HepG2 (cell line): ENCODE measurements at regions not wholly inside any gene's neighbourhood (a gene's known extent, or its start where the extent isn't known, plus 50 kb on each side); places are given as distances from the start of the nearest gene placed in this dataset.

ENCODE experiments used
- ATAC-seq: fragments of 200-7000 bp; cut with Tn5 transposase; 3 replicates; pipeline ENCODE4 v1.9.1; 2020; ENCODE audit warnings: mild to moderate bottlenecking, moderate library complexity
- BruUV-seq: library from RNA; stranded (reverse); fragments of 400-500 nt; replicated peaks from 2 replicates; lab custom pipeline; 2021; lab: Mats Ljungman, UMichigan
- CTCF ChIA-PET: fragments of 300-600 bp; formaldehyde crosslinking; extraction: SDS; loops from one replicate; lab custom pipeline; 2021; ENCODE audit warnings: low total read pairs, inconsistent platforms, low intra/inter-chr PET ratio; lab: Yijun Ruan, JAX
- POLR2A ChIA-PET: fragments of 350-600 bp; sonication (Branson Sonifier 250); formaldehyde crosslinking; loops from one replicate; lab custom pipeline; 2020; ENCODE audit warnings: antibody characterized with exemption, inconsistent platforms; lab: Yijun Ruan, JAX
- DNase-seq: peaks from one replicate; pipeline ENCODE4 v3.0.0-alpha.2; 2015; ENCODE audit warnings: low spot score
- FAIRE-seq: peaks from 3 replicates; lab custom pipeline; 2011; peaks lifted over from hg19 to GRCh38; lab: Jason Lieb, UNC
- H2AFZ ChIP-seq: one replicate; pipeline ENCODE4 v1.6.1; 2011; ENCODE audit warnings: low read length, inconsistent platforms
- H3K27ac ChIP-seq: fragments of 300-600 bp; 3 replicates; pipeline ENCODE4 v1.8.0; 2011; ENCODE audit warnings: mixed run types, mild to moderate bottlenecking, mixed read lengths, low read length, inconsistent platforms; ENCODE audit not compliant: insufficient read depth; ENCODE audit errors: extremely low read length
- H3K27me3 ChIP-seq, 2 experiments: fragments of 200-600 bp in 1 of 2; 2 replicates in 1 of 2; 3 replicates in 1 of 2; pipeline versions ENCODE4 v1.6.0 to v1.8.0; 2011; ENCODE audit warnings: low read length in 2 of 2, mild to moderate bottlenecking in 2 of 2, moderate library complexity in 2 of 2, inconsistent platforms in 1 of 2; ENCODE audit not compliant: insufficient read depth in 2 of 2, control insufficient read depth in 1 of 2
- H3K36me3 ChIP-seq, 2 experiments: fragments of 200-600 bp in 1 of 2; replicated peaks in 1 of 2; 2 replicates in 1 of 2; 3 replicates in 1 of 2; pipeline versions ENCODE4 v1.5.1 to v1.8.0; 2011; ENCODE audit warnings: low read length in 2 of 2, inconsistent platforms in 1 of 2; ENCODE audit not compliant: insufficient read depth in 2 of 2, control insufficient read depth in 1 of 2
- H3K4me1 ChIP-seq: 2 replicates; pipeline ENCODE4 v1.5.1; 2012; ENCODE audit warnings: low read length, inconsistent platforms; ENCODE audit not compliant: insufficient read depth
- H3K4me2 ChIP-seq: 2 replicates; pipeline ENCODE4 v1.6.0; 2011; ENCODE audit warnings: low read depth, low read length, inconsistent platforms
- H3K4me3 ChIP-seq, 3 experiments: fragments of 200-600 bp in 1 of 3; sonication (generic), shearing (Covaris generic) in 1 of 3; replicated peaks in 1 of 3; 2 replicates each; pipeline ENCODE4 v1.5.1; 2011 to 2016; ENCODE audit warnings: low read length in 3 of 3, inconsistent platforms in 2 of 3, low read depth in 2 of 3, mild to moderate bottlenecking in 2 of 3, control low read depth in 1 of 3, mixed read lengths in 1 of 3; ENCODE audit not compliant: insufficient read depth in 1 of 3
- H3K79me2 ChIP-seq: one replicate; pipeline ENCODE4 v1.6.1; 2011; ENCODE audit warnings: low read length, inconsistent platforms; ENCODE audit not compliant: insufficient read depth
- H3K9ac ChIP-seq: 2 replicates; pipeline ENCODE4 v1.6.0; 2011; ENCODE audit warnings: mild to moderate bottlenecking, low read depth, low read length, inconsistent platforms; ENCODE audit not compliant: insufficient read depth
- H3K9me3 ChIP-seq: 2 replicates; pipeline ENCODE4 v1.5.1; 2012; ENCODE audit warnings: mild to moderate bottlenecking, low read length
- H4K20me1 ChIP-seq: 2 replicates; pipeline ENCODE4 v1.6.0; 2011; ENCODE audit warnings: inconsistent platforms, mild to moderate bottlenecking, low read length, moderate library complexity; ENCODE audit not compliant: insufficient read depth
- AGO2 ChIP-seq: fragments of 200-400 bp; formaldehyde crosslinking; optimal IDR thresholded peaks from 2 replicates; pipeline ENCODE3; 2017; ENCODE audit warnings: mild to moderate bottlenecking, low read depth, low read length, moderate library complexity
- BRCA1 ChIP-seq: sonication (generic); formaldehyde crosslinking; IDR thresholded peaks from 2 replicates; pipeline ENCODE4 v1.4.0; 2020; ENCODE audit warnings: missing genetic modification reagents
- FLYWCH1 ChIP-seq: sonication (generic); formaldehyde crosslinking; IDR thresholded peaks from 2 replicates; pipeline ENCODE4 v1.8.1; 2023; ENCODE audit warnings: mild to moderate bottlenecking, missing genetic modification reagents
- FOXK2 ChIP-seq: fragments of 450-650 bp; IDR thresholded peaks from 2 replicates; pipeline ENCODE4 v1.6.1; 2016
- GPN1 ChIP-seq: sonication (generic); formaldehyde crosslinking; IDR thresholded peaks from 2 replicates; pipeline ENCODE4 v1.5.1; 2020; ENCODE audit warnings: missing genetic modification reagents, borderline replicate concordance
- MBD4 ChIP-seq: IDR thresholded peaks from 2 replicates; pipeline ENCODE4 v1.6.1; 2012; ENCODE audit warnings: low read length, inconsistent platforms, borderline replicate concordance
- POLR2A ChIP-seq, 2 experiments: IDR thresholded peaks; 2 replicates each; pipeline ENCODE4 v1.6.1; 2011; ENCODE audit warnings: low read depth in 2 of 2, low read length in 2 of 2, mild to moderate bottlenecking in 1 of 2, moderate library complexity in 1 of 2; ENCODE audit not compliant: insufficient read depth in 1 of 2
- TBL1XR1 ChIP-seq: fragments of 150-350 bp; IDR thresholded peaks from 2 replicates; pipeline ENCODE4 v1.6.1; 2014; ENCODE audit warnings: borderline replicate concordance, low read length; ENCODE audit not compliant: partially characterized antibody
- ZFAT ChIP-seq: sonication (generic); formaldehyde crosslinking; conservative IDR thresholded peaks from 2 replicates; pipeline ENCODE4 v1.8.1; 2023; ENCODE audit warnings: missing genetic modification reagents, inconsistent platforms
- ZFP36L1 ChIP-seq: sonication (generic); formaldehyde crosslinking; IDR thresholded peaks from 2 replicates; pipeline ENCODE4 v1.8.0; 2022; ENCODE audit warnings: mild to moderate bottlenecking, missing genetic modification reagents, moderate library complexity
- ZNF292 ChIP-seq: sonication (generic); formaldehyde crosslinking; IDR thresholded peaks from 2 replicates; pipeline ENCODE4 v1.8.1; 2022; ENCODE audit warnings: mild to moderate bottlenecking, low read depth, missing genetic modification reagents, borderline replicate concordance
- ZNF30 ChIP-seq: sonication (generic); formaldehyde crosslinking; IDR thresholded peaks from 2 replicates; pipeline ENCODE4 v1.5.0; 2020; ENCODE audit warnings: mild to moderate bottlenecking, missing genetic modification reagents
- ZNF746 ChIP-seq: sonication (generic); formaldehyde crosslinking; IDR thresholded peaks from 2 replicates; pipeline ENCODE4 v1.8.0; 2022; ENCODE audit warnings: mild to moderate bottlenecking, missing genetic modification reagents
- ZNF781 ChIP-seq: sonication (generic); formaldehyde crosslinking; IDR thresholded peaks from 2 replicates; pipeline ENCODE4 v1.5.1; 2020; ENCODE audit warnings: borderline replicate concordance, mild to moderate bottlenecking, missing genetic modification reagents; ENCODE audit errors: not compliant biosample characterization
- ZNF879 ChIP-seq: sonication (generic); formaldehyde crosslinking; IDR thresholded peaks from 2 replicates; pipeline ENCODE4 v1.8.1; 2023; ENCODE audit warnings: missing genetic modification reagents
- ZSCAN21 ChIP-seq: sonication (generic); formaldehyde crosslinking; IDR thresholded peaks from 2 replicates; pipeline ENCODE4 v1.8.0; 2022; ENCODE audit warnings: mild to moderate bottlenecking, missing genetic modification reagents, moderate library complexity, borderline replicate concordance
- WGBS: methylation state at CpG from one replicate; pipeline ENCODE4 v1.1.6; 2017; ENCODE audit warnings: low lambda C conversion rate; 5-methylcytosine and 5-hydroxymethylcytosine counted together
- in situ Hi-C: cut with HindIII; loops from 2 replicates; pipeline ENCODE4 v1.10.0; 2017; ENCODE audit warnings: low pct_unique_long_range_greater_than_20kb; ENCODE audit not compliant: extremely low pct_ligation_motif_present
- intact Hi-C: fragments of 100-400 bp; cut with micrococcal nuclease; formaldehyde crosslinking; loops from one replicate; pipeline ENCODE4 v1.10.0; 2022; ENCODE audit not compliant: unreplicated experiment
- TF ChIP-seq, protein P1 (sequence below): sonication (generic); formaldehyde crosslinking; IDR thresholded peaks from 2 replicates; pipeline ENCODE4 v1.5.0; 2020; ENCODE audit warnings: mild to moderate bottlenecking, missing genetic modification reagents
- TF ChIP-seq, protein P2 (sequence below): sonication (generic); formaldehyde crosslinking; IDR thresholded peaks from 2 replicates; pipeline ENCODE4 v1.8.1; 2023; ENCODE audit warnings: missing genetic modification reagents, inconsistent platforms, borderline replicate concordance
- TF ChIP-seq, protein P3 (sequence below): sonication (generic); formaldehyde crosslinking; IDR thresholded peaks from 2 replicates; pipeline ENCODE4 v1.5.0; 2020; ENCODE audit warnings: mild to moderate bottlenecking, missing genetic modification reagents

DNA sequence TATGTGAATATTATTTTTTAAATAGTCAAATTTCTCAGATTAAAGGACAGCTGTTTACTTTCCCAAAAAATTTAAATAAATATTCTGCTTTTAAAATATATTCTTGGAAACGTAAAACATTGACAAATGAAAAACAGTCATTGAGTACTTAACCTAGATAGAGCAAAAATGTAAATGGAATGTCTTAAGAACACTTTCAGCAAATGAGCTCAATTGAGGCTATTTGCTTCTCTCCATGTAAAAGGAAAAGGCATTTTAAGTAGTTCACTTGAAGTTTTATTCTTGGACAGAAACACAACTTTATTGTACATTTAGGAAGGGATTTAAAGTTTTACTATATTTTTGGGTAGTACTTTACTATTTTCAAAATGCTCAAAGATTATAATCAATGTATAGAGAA lies 983.6 kb upstream of the TYRP1 start:
- Histone ChIP-seq H3K27ac (no peak overlapping the region), H3K4me2 (no peak overlapping the region), H3K9ac (no peak overlapping the region), H3K9me3 (peaks cover 72% of the 10 kb centered on the region), H2AFZ (no peak overlapping the region), H3K36me3 (no peaks in the 10 kb centered on the region), H3K79me2 (no peaks in the 10 kb centered on the region), H4K20me1 (no peaks in the 10 kb centered on the region), H3K27me3 (no peaks in the 10 kb centered on the region), H3K4me3 (no peak overlapping the region), H3K4me1 (no peaks in the 10 kb centered on the region)
- in situ Hi-C loops: no loop called here
- TF ChIP-seq ZSCAN21 (CRISPR knock-in tag) (no peak), MBD4 (no peak), POLR2A (IDR thresholded peaks at IDR 0.05; ENCODE audit: insufficient read depth in 1 of 2, low read depth in 2 of 2, low read length in 2 of 2) (no peak), ZNF746 (no peak), AGO2 (no peak), ZNF30 (CRISPR knock-in tag) (no peak), FOXK2 (no peak), ZNF292 (CRISPR knock-in tag) (no peak), GPN1 (no peak), FLYWCH1 (CRISPR knock-in tag) (no peak), ZNF879 (CRISPR knock-in tag) (no peak), ZFAT (CRISPR knock-in tag) (no peak), ZFP36L1 (no peak), TBL1XR1 (no peak), ZNF781 (CRISPR knock-in tag) (no peak), BRCA1 (CRISPR knock-in tag) (no peak)
- TF ChIP-seq, protein P1, sequence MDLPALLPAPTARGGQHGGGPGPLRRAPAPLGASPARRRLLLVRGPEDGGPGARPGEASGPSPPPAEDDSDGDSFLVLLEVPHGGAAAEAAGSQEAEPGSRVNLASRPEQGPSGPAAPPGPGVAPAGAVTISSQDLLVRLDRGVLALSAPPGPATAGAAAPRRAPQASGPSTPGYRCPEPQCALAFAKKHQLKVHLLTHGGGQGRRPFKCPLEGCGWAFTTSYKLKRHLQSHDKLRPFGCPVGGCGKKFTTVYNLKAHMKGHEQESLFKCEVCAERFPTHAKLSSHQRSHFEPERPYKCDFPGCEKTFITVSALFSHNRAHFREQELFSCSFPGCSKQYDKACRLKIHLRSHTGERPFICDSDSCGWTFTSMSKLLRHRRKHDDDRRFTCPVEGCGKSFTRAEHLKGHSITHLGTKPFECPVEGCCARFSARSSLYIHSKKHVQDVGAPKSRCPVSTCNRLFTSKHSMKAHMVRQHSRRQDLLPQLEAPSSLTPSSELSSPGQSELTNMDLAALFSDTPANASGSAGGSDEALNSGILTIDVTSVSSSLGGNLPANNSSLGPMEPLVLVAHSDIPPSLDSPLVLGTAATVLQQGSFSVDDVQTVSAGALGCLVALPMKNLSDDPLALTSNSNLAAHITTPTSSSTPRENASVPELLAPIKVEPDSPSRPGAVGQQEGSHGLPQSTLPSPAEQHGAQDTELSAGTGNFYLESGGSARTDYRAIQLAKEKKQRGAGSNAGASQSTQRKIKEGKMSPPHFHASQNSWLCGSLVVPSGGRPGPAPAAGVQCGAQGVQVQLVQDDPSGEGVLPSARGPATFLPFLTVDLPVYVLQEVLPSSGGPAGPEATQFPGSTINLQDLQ: no peak
- TF ChIP-seq, protein P2, sequence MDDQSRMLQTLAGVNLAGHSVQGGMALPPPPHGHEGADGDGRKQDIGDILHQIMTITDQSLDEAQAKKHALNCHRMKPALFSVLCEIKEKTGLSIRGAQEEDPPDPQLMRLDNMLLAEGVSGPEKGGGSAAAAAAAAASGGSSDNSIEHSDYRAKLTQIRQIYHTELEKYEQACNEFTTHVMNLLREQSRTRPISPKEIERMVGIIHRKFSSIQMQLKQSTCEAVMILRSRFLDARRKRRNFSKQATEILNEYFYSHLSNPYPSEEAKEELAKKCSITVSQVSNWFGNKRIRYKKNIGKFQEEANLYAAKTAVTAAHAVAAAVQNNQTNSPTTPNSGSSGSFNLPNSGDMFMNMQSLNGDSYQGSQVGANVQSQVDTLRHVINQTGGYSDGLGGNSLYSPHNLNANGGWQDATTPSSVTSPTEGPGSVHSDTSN (CRISPR knock-in tag): no peak
- TF ChIP-seq, protein P3, sequence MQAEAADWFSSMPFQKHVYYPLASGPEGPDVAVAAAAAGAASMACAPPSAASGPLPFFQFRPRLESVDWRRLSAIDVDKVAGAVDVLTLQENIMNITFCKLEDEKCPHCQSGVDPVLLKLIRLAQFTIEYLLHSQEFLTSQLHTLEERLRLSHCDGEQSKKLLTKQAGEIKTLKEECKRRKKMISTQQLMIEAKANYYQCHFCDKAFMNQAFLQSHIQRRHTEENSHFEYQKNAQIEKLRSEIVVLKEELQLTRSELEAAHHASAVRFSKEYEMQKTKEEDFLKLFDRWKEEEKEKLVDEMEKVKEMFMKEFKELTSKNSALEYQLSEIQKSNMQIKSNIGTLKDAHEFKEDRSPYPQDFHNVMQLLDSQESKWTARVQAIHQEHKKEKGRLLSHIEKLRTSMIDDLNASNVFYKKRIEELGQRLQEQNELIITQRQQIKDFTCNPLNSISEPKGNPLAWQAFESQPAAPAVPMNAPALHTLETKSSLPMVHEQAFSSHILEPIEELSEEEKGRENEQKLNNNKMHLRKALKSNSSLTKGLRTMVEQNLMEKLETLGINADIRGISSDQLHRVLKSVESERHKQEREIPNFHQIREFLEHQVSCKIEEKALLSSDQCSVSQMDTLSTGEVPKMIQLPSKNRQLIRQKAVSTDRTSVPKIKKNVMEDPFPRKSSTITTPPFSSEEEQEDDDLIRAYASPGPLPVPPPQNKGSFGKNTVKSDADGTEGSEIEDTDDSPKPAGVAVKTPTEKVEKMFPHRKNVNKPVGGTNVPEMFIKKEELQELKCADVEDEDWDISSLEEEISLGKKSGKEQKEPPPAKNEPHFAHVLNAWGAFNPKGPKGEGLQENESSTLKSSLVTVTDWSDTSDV (CRISPR knock-in tag): no peak
- CTCF ChIA-PET: no interaction called here
- intact Hi-C loops: no loop called here
- DNase-seq (no peak), FAIRE-seq (no peak), ATAC-seq (no peak)
- POLR2A ChIA-PET: no interaction called here
- BruUV-seq: no TSS peak
- 0% methylated on average over 1 of the region's 1 CpG for WGBS
